Jurkat, Clone E6-1 (cell line): ENCODE measurements at regions not wholly inside any gene's neighbourhood (a gene's known extent, or its start where the extent isn't known, plus 50 kb on each side); places are given as distances from the start of the nearest gene placed in this dataset.
"Not testable (repeated sequence)": the region's sequence is repeated elsewhere in the genome, so short reads cannot be mapped to it uniquely, and the experiment has no call there.

Experiments
- DNase-seq: peaks from one replicate; pipeline ENCODE4 v3.0.0-alpha.2; 2011; ENCODE audit warnings: low read depth, low spot score
- H3K4me3 ChIP-seq: 2 replicates; pipeline ENCODE4 v1.5.1; 2011; ENCODE audit warnings: mild to moderate bottlenecking, low read length, control low read depth, moderate library complexity

DNA sequence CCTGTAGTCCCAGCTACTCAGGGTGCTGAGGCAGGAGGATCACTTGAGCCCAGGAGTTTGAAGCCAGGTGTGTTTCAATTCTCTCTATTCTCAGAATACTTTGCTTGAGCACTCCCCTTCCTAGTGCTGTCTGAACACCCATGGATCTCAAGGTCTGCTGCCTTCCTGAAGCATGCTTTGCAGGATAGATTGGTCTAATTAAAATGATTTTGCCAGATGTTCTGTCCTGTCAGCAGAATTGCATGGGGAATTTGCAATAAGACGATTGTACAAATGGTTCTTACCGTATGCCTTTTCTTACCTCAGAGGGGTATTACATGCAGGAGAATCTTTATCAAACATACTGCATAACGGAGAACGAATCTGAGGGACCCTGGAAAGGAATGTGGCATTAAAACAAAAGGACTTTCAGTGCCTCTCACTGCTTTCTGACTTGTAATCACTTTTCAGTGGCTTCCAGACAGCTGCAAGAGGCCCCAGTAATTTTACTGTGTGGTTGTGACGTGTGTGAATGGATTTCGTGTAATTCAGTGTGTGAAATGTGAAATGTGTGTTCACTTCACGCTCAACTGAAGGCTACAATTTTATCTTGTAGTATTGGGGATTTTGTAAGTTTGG lies 587.2 kb upstream of the SEMA6A start:
- no peak for DNase-seq
- H3K4me3 ChIP-seq, result no peak overlapping the region

GRCh38 chr5:117160391-117160790 lies 585.8 kb upstream of the SEMA6A start:
- DNase-seq, result no peak
- no peak overlapping the region for H3K4me3 ChIP-seq

GRCh38 chr5:117149312-117149711 lies 574.7 kb upstream of the SEMA6A start:
- no peak overlapping the region for H3K4me3 ChIP-seq
- DNase-seq, result no peak

DNA sequence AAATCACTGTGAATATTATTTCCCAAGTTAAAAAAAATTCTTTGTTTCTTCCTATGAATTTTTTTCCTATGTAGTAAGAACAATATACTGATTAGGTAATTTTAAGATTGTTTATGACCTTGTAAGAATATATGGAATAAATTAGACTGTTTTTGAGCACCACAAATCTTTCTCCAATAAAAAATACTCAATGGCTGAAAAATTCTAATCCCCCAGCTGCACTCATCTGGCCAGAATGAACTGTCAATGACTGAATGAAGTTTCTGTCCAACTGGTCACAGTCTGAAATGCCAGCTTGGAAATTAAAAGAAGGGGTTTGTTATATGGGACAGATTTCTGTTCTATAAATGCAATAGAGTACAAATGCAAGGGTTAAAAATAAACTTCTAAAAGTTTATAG lies 569.5 kb upstream of the SEMA6A start:
- H3K4me3 ChIP-seq, result no peak overlapping the region
- no peak for DNase-seq

DNA sequence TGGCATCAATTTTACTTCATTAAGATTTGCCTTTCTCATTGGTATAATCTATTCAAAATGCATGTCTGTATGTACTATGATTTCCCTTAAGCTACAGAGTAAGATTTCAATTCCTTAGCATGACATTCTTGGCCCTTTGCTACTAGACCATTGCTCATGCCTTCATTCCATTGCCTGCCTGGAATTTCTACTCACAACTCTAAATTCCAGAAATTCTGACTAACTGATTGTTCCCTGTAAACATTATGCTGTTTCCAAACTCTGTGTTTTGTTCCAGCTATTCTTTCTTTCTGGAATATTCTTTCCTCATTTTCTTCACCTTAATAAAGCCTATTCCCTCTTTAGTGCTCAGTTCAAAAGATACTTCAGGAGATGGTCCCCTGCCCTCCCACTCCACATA lies 568.8 kb upstream of the SEMA6A start:
- H3K4me3 ChIP-seq, result no peak overlapping the region
- no peak for DNase-seq

- H3K4me3 ChIP-seq, result no peak overlapping the region
- no peak for DNase-seq
Measured at GRCh38 chr5:117138523-117138922, 563.9 kb upstream of the SEMA6A start.

DNA sequence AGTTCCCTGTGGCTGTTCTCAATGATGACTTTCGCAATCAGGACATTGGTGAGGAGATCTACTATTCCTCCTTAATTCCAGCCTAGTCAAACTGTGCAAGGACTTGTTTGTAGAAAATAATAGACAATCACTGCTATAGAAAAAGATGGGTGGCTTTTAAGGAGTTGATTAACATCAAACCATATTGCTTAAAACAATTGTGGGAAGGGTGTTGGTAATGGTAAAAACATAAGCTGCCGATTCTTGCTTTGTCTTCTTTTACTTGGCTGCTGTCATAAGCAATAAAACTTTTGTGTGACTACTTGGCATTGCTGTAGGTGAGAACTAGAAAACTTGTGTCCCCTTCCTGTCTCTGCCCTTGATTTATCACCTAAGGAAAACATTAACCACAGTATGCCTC lies 561.2 kb upstream of the SEMA6A start:
- H3K4me3 ChIP-seq, result no peak overlapping the region
- no peak for DNase-seq

- no peak overlapping the region for H3K4me3 ChIP-seq
Measured at GRCh38 chr5:117133198-117133597, 558.6 kb upstream of the SEMA6A start.

GRCh38 chr5:117131876-117132275 lies 557.3 kb upstream of the SEMA6A start:
- DNase-seq, result no peak
- H3K4me3 ChIP-seq, result no peak overlapping the region

More at GRCh38 chr5:117133198-117133597, 558.6 kb upstream of the SEMA6A start:
- DNase-seq, result no peak

- no peak for DNase-seq
- no peak overlapping the region for H3K4me3 ChIP-seq
Measured at GRCh38 chr5:117131048-117131679, 556.5 kb upstream of the SEMA6A start.

DNA sequence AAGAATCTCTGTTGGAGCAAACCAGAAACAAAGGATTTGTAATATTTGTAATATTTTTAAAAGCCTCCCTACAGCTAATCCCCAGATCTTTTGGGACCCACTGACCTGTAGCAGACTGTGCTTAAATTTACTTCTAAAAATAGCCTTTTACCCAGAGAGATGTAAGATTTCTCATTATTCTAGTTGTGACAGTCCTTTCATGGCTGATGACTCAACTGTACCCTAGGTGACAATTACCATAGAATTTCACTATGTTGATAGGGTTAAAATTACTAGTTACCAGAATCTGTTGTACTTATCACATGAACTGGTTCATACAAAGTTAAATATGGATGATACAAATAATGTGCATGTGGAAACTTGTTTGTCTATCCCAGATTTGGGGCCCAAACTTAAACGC lies 543.9 kb upstream of the SEMA6A start:
- no peak for DNase-seq
- H3K4me3 ChIP-seq, result no peak overlapping the region

- not testable (repeated sequence) for H3K4me3 ChIP-seq
Measured at GRCh38 chr5:117117314-117117713, 542.7 kb upstream of the SEMA6A start.

DNA sequence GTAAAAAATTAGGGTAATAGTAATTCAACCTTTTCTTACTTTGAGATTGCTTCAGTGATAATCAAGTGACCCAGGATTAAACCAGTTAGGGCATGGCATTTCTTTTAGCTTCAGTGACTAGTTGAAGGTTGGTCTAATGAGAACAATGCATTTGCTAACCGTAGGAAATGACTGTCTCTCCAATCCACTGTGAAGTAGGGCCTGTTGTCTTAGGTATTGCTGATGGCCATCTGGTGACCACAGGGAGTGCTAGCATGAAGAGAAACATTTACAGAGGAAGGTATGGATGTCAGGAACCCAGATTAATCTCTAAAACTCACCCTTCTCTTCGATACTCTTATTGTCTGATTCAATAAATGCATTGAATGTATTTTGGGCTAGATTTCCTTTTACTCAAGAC lies 535.9 kb upstream of the SEMA6A start:
- H3K4me3 ChIP-seq, result no peak overlapping the region
- DNase-seq, result no peak

More at GRCh38 chr5:117117314-117117713, 542.7 kb upstream of the SEMA6A start:
- not testable (repeated sequence) for DNase-seq

GRCh38 chr5:117107859-117108258 lies 533.2 kb upstream of the SEMA6A start:
- no peak for DNase-seq
- no peak overlapping the region for H3K4me3 ChIP-seq

DNA sequence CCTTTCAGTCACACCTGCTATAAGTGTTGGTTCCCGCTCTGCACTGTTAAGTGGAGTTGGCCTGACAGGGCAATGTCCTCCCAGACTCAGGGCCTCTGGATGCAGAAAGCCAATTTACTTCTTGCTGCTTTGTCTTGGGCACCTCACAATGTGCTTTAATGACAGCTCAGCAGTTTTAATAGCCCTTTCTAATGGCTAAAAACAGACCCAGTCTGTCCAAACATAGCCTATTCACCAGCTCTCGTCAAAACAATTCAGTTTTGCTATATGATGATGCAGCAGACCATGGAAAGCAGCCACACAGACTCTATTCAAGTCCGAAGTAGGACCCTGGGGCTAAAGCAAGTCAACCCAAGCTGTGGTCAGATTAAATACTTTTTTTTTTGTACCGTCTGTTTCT lies 529.1 kb upstream of the SEMA6A start:
- no peak overlapping the region for H3K4me3 ChIP-seq
- DNase-seq, result no peak

GRCh38 chr5:117102591-117102990 lies 528.0 kb upstream of the SEMA6A start:
- H3K4me3 ChIP-seq, result no peak overlapping the region
- DNase-seq, result no peak

DNA sequence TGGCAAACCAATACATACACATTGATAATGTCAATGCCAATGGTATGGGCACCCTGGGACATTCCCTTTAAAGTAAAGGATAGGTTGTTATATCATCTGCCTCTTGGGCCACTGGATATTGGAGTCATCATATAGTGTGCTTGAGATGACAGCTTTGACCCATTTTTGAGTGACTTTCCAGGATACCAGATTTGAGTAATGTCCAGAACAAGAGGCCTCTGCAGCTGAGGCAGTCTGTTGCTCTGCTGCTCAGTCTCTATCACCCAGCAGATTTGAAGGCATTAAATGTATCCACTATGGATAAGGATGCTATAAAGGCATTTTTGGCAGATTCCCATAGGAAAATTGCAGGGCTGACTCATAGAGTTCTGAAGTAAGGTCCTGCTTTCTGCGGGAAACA lies 525.6 kb upstream of the SEMA6A start:
- DNase-seq, result no peak
- H3K4me3 ChIP-seq, result no peak overlapping the region

- no peak for DNase-seq
- H3K4me3 ChIP-seq, result no peak overlapping the region
Measured at GRCh38 chr5:117098094-117098493, 523.5 kb upstream of the SEMA6A start.

GRCh38 chr5:117095346-117096332 lies 521.0 kb upstream of the SEMA6A start:
- H3K4me3 ChIP-seq, result no peak overlapping the region
- no peak for DNase-seq
